AG04449 (cell line): ENCODE measurements at regions not wholly inside any gene's neighbourhood (a gene's known extent, or its start where the extent isn't known, plus 50 kb on each side); places are given as distances from the start of the nearest gene placed in this dataset.

Experiments
- CTCF ChIA-PET: fragments of 350-600 bp; formaldehyde crosslinking; extraction: SDS; loops from one replicate; lab custom pipeline; 2021; ENCODE audit warnings: antibody characterized with exemption; lab: Yijun Ruan, JAX
- POLR2A ChIA-PET: fragments of 400-600, 350-600 bp; formaldehyde crosslinking; extraction: SDS; loops from one replicate; lab custom pipeline; 2020; ENCODE audit warnings: antibody characterized with exemption, inconsistent platforms; lab: Yijun Ruan, JAX
- DNase-seq: peaks from one replicate; pipeline ENCODE4 v3.0.0-alpha.2; 2010; ENCODE audit warnings: low read depth, low spot score
- H3K4me3 ChIP-seq: 2 replicates; pipeline ENCODE4 v1.5.1; 2011; ENCODE audit warnings: low read depth, mild to moderate bottlenecking, control low read depth, low read length
- CTCF ChIP-seq: IDR thresholded peaks from one replicate; pipeline ENCODE4 v1.5.1; 2011; ENCODE audit warnings: mild to moderate bottlenecking, moderate library complexity, low read length, control low read depth, inconsistent platforms; ENCODE audit not compliant: insufficient read depth; ENCODE audit errors: missing control alignments

GRCh38 chr6:51268666-51269065, 450.0 kb downstream of the TFAP2B start:
- ChIA-PET POLR2A (no interaction called here), CTCF (no interaction called here)
- H3K4me3 ChIP-seq, result no peak overlapping the region
- no peak for TF ChIP-seq CTCF
- DNase-seq, result no peak

- no peak overlapping the region for H3K4me3 ChIP-seq
- CTCF ChIA-PET, result no interaction called here
- POLR2A ChIA-PET, result no interaction called here
- no peak for DNase-seq
- TF ChIP-seq CTCF, result no peak
Measured at GRCh38 chr6:51269876-51270275, 451.2 kb downstream of the TFAP2B start.

- no peak overlapping the region for H3K4me3 ChIP-seq
- CTCF ChIA-PET, result no interaction called here
- DNase-seq, result no peak
- TF ChIP-seq CTCF, result no peak
- POLR2A ChIA-PET, result no interaction called here
Measured at GRCh38 chr6:51271615-51272014, 452.9 kb downstream of the TFAP2B start.

- CTCF ChIA-PET, result no interaction called here
- no peak overlapping the region for H3K4me3 ChIP-seq
- DNase-seq, result no peak
- POLR2A ChIA-PET, result no interaction called here
- no peak for TF ChIP-seq CTCF
Measured at GRCh38 chr6:51273228-51273961, 454.7 kb downstream of the TFAP2B start.

DNA sequence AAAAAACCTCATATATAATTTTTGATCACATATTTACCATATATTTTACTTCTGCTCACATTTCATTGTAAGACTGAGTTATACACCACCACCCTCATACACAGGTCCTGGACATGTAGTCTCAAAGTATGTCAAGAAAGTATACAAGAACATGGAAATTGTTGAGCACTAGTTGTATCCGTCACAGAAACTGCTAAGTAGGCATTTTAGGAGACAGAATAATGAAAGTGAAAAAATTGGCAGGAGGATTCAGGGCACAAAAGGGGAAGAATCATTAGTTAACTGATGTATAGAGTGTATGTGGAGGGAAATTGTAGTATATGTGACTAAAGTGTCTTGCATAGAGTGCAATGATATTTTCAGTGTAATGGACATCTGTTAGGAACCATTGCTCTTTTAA, 458.8 kb downstream of the TFAP2B start:
- TF ChIP-seq CTCF, result no peak
- ChIA-PET POLR2A (no interaction called here), CTCF (no interaction called here)
- no peak for DNase-seq
- H3K4me3 ChIP-seq, result no peak overlapping the region

DNA sequence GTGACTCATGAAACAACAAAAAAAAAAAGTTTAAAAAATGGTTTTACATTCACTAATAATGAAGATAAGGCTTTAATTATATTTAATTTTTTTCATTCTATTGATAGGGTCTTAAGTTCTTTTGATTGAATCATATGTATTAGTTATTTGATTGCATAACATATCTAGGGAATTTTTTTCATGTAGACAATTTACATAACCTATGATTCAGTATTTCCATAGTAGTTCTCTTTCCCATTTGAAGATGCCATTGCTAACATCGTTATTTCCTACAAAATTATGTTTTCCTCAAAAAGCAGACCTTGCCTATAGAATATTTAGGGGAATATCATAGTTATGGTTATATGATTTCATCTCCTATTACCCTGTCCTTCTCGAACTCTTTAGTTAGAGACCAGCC, 463.4 kb downstream of the TFAP2B start:
- DNase-seq, result no peak
- no peak for TF ChIP-seq CTCF
- POLR2A ChIA-PET, result no interaction called here
- CTCF ChIA-PET, result no interaction called here
- H3K4me3 ChIP-seq, result no peak overlapping the region
